ENCODE measurements at regions not wholly inside any gene's neighbourhood (a gene's known extent, or its start where the extent isn't known, plus 50 kb on each side); places are given as distances from the start of the nearest gene placed in this dataset.

GRCh38 chr14:98470663-98471062 lies 801.3 kb downstream of the BCL11B start:
- TF ChIP-seq CTCF (IDR thresholded peaks at IDR 0.05): no peak
- ATAC-seq (ENCODE audit: low FRiP score) (no peak), DNase-seq (ENCODE audit: low spot score) (no peak)

DNA sequence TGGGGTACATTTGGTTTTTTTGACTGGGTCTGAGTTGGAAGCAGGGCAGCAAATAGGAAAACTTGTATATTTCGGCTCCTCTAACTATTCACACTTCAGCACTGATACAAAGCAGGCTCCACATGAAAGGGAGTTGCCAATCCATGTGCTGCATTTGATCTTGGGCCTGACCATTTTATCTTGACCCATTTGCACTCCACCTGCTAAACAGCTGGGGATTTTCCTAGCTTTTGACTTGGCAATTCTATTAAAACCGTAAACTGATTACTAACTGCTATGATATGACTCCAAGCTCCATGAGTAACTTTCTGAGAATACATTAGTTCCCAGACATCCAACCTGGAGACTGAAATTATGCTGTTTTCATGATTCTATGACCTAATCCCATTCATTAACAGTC lies 797.1 kb downstream of the BCL11B start:
- TF ChIP-seq CTCF (IDR thresholded peaks at IDR 0.05): no peak
- DNase-seq (ENCODE audit: low spot score) (no peak), ATAC-seq (ENCODE audit: low FRiP score) (no peak)

DNA sequence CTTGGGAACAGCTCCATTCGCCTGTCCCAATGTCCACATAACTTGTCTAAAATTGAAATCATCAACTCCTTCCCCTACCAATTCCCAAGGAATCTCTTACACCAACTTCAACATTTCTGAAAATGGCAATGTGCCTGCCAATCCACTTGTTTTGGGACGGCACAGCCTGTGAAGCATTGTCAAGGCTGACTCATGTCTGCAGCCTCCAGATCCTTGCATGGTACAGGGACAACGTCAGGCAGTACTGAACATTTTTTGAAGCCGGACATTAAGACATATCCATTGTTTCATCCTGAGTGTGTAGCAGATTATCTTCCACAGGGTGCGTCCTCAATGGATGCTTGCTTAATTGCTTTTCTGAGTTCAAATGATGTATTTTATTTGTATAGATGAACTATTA lies 794.1 kb downstream of the BCL11B start:
- TF ChIP-seq CTCF (IDR thresholded peaks at IDR 0.05): no peak
- no peak for DNase-seq (ENCODE audit: low spot score)
- ATAC-seq (ENCODE audit: low FRiP score): no peak

- TF ChIP-seq CTCF (IDR thresholded peaks at IDR 0.05): no peak
- DNase-seq (ENCODE audit: low spot score) (no peak), ATAC-seq (ENCODE audit: low FRiP score) (no peak)
These were observed 782.9 kb downstream of the BCL11B start for GRCh38 chr14:98489115-98489514.

- no peak for TF ChIP-seq CTCF (IDR thresholded peaks at IDR 0.05)
- no peak for ATAC-seq (ENCODE audit: low FRiP score)
- no peak for DNase-seq (ENCODE audit: low spot score)
These were observed 777.4 kb downstream of the BCL11B start for GRCh38 chr14:98494582-98494981.

- TF ChIP-seq CTCF (IDR thresholded peaks at IDR 0.05): no peak
- ATAC-seq (ENCODE audit: low FRiP score): no peak
These were observed 773.7 kb downstream of the BCL11B start for GRCh38 chr14:98498019-98498885.

GRCh38 chr14:98501335-98501734 lies 770.7 kb downstream of the BCL11B start:
- DNase-seq (ENCODE audit: low spot score): no peak
- TF ChIP-seq CTCF (IDR thresholded peaks at IDR 0.05): no peak
- ATAC-seq (ENCODE audit: low FRiP score): no peak

More at GRCh38 chr14:98498019-98498885, 773.7 kb downstream of the BCL11B start:
- DNase-seq (ENCODE audit: low spot score): no peak

Data from omental fat pad (tissue), 3 donors.